Mesothelial cell of epicardium (in vitro differentiated cells): ENCODE measurements at regions not wholly inside any gene's neighbourhood (a gene's known extent, or its start where the extent isn't known, plus 50 kb on each side); places are given as distances from the start of the nearest gene placed in this dataset.

ENCODE experiments used
- DNase-seq, 2 experiments: peaks; one replicate each; pipeline ENCODE4 v3.0.0; 2021; ENCODE audit warnings: low spot score in 2 of 2; ENCODE audit not compliant: unreplicated experiment in 2 of 2
- H3K27ac Mint-ChIP-seq: 2 replicates; pipeline ENCODE4 v1.8.0; 2021; ENCODE audit warnings: mixed read lengths
- H3K27me3 Mint-ChIP-seq: 2 replicates; pipeline ENCODE4 v1.8.0; 2021; ENCODE audit warnings: low read depth, mixed read lengths
- H3K36me3 Mint-ChIP-seq: 2 replicates; pipeline ENCODE4 v1.8.0; 2021; ENCODE audit warnings: mixed read lengths
- H3K4me1 Mint-ChIP-seq: 2 replicates; pipeline ENCODE4 v1.8.0; 2021; ENCODE audit warnings: mixed read lengths
- H3K4me3 Mint-ChIP-seq: 2 replicates; pipeline ENCODE4 v1.8.0; 2021; ENCODE audit warnings: mild to moderate bottlenecking, moderate library complexity, mixed read lengths
- H3K9me3 Mint-ChIP-seq: 2 replicates; pipeline ENCODE4 v1.8.0; 2021; ENCODE audit warnings: mixed read lengths
- CTCF ChIP-seq: fragments of 200-600 bp; sonication (generic); IDR thresholded peaks from one replicate; pipeline ENCODE4 v1.5.0; 2021; ENCODE audit warnings: antibody characterized with exemption; ENCODE audit not compliant: unreplicated experiment

GRCh38 chr12:94889445-94890210, 113.9 kb downstream of the NDUFA12 start:
- DNase-seq: no peak
- Mint-ChIP-seq H3K27ac (no peak overlapping the region), H3K9me3 (peaks cover under 1% of the 10 kb centered on the region), H3K4me1 (peaks cover 4% of the 10 kb centered on the region), H3K4me3 (no peak overlapping the region), H3K27me3 (peaks cover 50% of the 10 kb centered on the region), H3K36me3 (no peaks in the 10 kb centered on the region)
- no peak for TF ChIP-seq CTCF

- no peak overlapping the region for H3K27ac Mint-ChIP-seq
- H3K4me1 Mint-ChIP-seq: peaks cover 3% of the 10 kb centered on the region
- no peak for TF ChIP-seq CTCF
- peaks cover 3% of the 10 kb centered on the region for H3K9me3 Mint-ChIP-seq
- H3K27me3 Mint-ChIP-seq: peaks cover 82% of the 10 kb centered on the region
- no peaks in the 10 kb centered on the region for H3K36me3 Mint-ChIP-seq
- DNase-seq: no peak
- H3K4me3 Mint-ChIP-seq: no peak overlapping the region
Observed at GRCh38 chr12:94879542-94879941, 124.0 kb downstream of the NDUFA12 start.

- no peaks in the 10 kb centered on the region for H3K9me3 Mint-ChIP-seq
- no peaks in the 10 kb centered on the region for H3K36me3 Mint-ChIP-seq
- peaks cover 86% of the 10 kb centered on the region for H3K27me3 Mint-ChIP-seq
- TF ChIP-seq CTCF: no peak
- no peak overlapping the region for H3K4me3 Mint-ChIP-seq
- H3K4me1 Mint-ChIP-seq: peaks cover 15% of the 10 kb centered on the region
- DNase-seq: no peak
- no peak overlapping the region for H3K27ac Mint-ChIP-seq
Observed at GRCh38 chr12:94875525-94875924, 128.0 kb downstream of the NDUFA12 start.

GRCh38 chr12:94874518-94875302, 128.8 kb downstream of the NDUFA12 start:
- no peaks in the 10 kb centered on the region for H3K9me3 Mint-ChIP-seq
- no peaks in the 10 kb centered on the region for H3K36me3 Mint-ChIP-seq
- no peak overlapping the region for H3K27ac Mint-ChIP-seq
- H3K4me3 Mint-ChIP-seq: peak overlapping the region; percentile 75
- no peak for DNase-seq
- peaks cover 15% of the 10 kb centered on the region for H3K4me1 Mint-ChIP-seq
- peaks cover 86% of the 10 kb centered on the region for H3K27me3 Mint-ChIP-seq
- no peak for TF ChIP-seq CTCF

- DNase-seq: no peak
- Mint-ChIP-seq H3K9me3 (no peaks in the 10 kb centered on the region), H3K27ac (no peak overlapping the region), H3K4me3 (peak overlapping the region; percentile 75), H3K4me1 (peaks cover 15% of the 10 kb centered on the region), H3K27me3 (peaks cover 80% of the 10 kb centered on the region), H3K36me3 (no peaks in the 10 kb centered on the region)
- no peak for TF ChIP-seq CTCF
Observed at GRCh38 chr12:94873734-94874517, 129.6 kb downstream of the NDUFA12 start.
